Activated T-cell treated with anti-CD3 and anti-CD28 coated beads, Interleukin-2, amount 50 U/mL, for 48 hours (primary cell): ENCODE measurements at regions not wholly inside any gene's neighbourhood (a gene's known extent, or its start where the extent isn't known, plus 50 kb on each side); places are given as distances from the start of the nearest gene placed in this dataset.

Experiments used
- DNase-seq, 2 experiments: peaks; one replicate each; pipeline ENCODE4 v3.0.0-alpha.2; 2020

DNA sequence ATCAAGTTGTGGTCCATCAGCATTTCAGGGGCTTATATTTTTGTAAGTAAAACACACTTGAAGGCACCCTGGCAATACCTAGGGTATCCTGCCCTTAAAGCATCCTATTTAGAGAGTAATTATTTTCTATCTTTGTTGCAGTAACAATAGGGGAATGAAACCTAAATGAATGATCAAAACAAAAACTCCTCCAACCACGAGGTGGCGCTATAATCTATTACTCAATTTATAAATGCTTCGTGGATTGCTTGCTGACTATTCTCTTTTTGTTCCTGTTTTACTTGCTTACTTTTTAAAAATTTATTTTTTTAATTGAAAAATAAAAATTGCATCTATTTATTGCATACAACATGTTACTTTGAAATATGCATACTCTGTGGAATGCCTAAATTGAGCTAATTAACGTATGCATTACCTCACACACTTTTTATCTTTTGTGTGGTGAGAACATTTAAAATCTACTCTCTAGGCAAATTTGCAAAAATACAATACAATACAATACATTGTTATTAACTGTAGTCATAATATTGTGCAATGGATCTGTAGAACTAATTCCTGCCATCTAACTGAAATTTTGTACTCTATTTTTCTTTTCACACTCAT is 147.7 kb upstream of the BMPER start:
- no peak for DNase-seq

DNA sequence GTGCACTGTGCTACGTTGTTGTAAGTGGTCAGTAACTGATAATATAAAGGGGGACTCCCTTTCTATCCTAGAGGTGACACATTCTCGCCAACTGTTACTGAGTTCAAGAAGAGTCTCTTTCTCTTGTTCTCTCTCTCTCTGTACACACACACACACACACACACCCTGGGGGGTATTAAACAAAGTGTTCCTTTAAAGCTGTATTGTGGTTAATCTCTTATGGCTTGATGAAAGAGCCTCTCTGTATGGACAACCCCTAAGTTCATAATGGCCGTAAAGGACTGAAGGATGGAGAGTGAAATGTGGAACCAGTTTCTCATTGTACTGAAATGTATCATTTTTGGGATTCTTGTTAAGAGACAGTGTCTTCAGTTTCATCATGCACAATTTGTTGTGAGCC is 145.2 kb upstream of the BMPER start:
- no peak for DNase-seq

DNA sequence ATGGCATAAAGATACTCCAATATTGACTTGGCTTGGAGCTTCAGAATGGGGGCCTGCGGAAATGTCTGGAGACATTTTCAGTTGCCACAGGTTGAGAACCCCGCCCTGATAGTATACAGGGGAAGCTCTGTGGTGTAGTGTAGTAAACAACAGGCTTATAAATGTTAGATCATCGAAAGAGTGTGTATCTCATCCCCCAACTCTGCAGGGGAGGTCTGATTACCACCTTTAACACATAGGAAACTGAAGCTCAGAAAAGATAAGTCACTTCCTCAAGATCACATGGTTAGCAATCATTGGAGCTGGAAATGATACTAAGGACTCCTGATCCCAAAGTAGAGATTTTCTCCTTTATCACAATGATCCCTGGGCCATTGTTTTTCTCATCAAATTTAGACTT is 144.5 kb upstream of the BMPER start:
- DNase-seq = no peak

DNA sequence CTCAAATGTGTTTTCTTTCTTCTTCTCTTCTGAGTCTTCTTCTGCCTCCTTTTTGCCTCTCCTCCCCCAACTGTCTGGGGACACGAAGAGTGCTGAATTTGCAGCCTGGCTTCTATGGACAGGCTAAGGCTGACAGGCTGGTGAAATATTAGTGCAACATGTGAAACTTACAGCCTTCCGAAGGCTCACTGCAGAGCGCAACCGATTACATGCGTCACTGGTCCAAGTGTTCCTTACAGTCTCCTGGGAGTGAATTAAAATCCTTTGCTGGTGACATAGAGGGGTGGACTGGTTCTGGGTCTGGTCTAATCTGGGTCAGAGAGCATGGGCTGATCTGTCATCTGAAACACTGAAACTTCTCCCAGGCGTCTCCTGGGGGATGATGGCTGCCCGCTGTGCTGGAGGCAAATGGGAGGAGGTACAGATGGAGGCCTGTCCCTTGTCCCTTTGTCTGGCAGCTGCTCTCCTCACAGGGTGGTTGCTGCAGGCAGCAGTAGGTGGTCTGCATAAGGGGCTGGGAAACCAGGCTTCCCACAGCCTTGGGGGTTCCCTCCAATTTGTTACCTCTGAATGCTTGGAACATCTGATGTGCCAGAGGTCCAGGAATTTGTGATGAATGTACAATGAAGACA is 143.8 kb upstream of the BMPER start:
- DNase-seq = no peak

DNA sequence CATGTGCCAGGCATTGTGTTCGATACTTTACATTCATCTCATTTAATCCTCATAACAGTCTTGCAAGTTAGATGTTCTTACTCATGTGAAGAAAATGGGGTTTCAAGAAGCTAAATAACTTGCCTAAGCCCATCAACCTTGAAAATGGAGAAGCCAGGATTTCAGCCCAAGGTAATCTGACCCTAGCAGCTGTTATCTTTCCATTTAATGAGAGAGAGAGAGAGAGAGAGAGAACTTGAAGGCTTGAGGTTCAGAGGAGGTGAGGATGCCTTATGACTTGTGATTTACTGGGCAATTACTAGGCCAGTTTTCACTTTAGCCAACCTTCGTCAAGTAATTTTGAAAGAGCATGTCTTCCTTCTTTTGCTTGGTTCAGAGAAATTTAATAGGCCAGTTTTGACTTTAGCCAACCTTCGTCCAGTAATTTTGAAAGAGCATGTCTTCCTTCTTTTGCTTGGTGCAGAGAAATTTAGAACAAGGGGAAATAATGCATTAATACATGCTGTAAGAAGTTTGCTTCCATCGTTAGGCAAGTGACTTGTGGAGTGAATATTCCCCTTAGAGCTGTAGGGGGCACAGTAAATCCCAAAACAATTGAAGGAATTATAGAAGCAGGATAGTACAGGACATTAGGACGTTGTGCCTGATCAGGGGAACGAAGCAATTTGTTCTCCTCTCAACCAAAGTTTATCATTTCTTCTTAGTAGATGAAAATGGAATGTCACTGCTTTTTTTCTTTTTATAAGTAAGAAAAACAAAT is 143.0 kb upstream of the BMPER start:
- DNase-seq = no peak

DNA sequence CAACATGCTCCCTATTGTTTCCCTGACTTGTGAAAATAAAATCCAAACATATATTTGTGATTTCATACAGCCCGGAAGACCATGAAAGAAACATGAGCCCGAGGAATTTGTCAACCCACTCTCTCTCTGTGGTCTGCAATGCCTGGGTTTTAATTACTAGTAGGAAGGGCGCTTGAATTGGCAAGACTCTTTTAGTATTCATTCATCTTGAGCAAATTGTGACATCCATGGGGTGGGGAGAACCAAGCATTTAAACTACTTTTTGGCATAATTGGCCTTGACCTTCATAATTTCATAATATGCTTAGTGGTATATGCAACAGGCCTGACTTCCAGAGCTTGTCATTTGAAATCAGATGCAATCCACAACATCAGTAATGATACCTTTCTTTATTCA is 142.4 kb upstream of the BMPER start:
- no peak for DNase-seq

DNA sequence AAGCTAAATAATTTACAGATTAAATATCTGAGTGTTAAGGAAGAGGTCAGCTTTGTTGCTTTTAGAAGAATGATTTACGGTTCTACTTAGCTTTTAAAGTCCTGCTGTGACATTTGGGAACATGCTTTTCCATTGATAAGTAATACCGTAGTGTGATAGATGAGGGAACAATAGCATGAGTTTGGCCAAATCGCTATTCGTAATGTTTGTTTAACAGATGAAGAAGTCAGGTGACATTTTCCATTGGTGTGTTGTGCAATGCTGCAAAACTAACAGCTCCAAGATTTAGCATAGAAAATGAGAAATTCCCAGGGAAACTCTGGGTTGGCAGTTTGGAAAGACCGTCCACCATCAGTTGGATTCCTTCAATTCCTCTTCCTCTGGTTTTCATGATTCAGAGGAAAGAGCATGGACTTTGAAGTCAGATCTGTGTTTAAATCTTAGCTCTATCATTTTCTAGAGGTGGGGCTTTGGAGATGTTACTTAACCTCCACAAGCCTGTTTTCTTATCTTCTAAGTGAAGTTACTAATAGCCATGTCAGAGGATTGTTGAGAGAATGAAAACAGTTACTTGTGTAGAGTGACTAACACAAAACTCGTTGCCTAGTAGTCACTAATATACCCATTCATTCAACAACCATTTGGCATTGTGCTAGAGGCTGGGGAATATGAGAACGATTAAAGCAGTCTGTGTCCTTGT is 140.4 kb upstream of the BMPER start:
- no peak for DNase-seq

DNA sequence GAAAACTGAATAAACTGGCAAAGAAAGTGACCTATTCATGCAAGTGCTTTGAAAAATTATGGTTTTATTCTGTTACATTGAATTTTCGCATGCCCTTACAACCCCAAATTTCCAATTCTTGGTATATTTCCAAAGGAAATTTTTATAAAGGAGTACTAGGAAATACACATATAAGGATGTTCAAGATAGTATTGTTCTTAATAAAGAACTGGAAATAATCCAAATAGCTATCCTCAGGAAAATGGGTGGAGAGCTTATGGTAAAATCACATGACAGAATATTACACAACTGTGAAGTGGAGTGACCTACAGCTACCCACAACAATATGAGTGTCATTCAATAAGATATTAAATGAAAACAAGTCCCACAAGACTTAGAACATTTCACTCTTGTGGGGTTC is 138.9 kb upstream of the BMPER start:
- DNase-seq = no peak

DNA sequence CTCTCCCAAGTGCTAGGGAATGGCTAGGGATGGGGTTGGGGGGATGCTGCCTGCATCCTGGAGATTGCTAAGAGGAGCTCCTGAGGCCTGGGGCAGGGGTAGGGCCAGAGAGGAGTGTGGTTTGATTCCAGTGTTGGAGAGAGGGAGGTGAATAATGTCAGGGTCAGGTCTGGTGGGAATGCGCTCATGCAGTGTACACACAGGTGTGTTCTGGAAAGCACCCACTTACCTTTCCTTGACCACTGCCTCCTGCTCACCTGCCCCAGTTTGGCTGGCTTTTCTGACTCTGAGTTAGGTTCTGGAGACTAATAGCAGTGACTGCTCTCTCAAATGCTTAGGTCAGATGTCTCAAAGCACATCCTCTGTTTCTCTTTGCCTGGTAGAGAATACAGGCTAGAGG is 135.4 kb upstream of the BMPER start:
- DNase-seq = no peak

DNA sequence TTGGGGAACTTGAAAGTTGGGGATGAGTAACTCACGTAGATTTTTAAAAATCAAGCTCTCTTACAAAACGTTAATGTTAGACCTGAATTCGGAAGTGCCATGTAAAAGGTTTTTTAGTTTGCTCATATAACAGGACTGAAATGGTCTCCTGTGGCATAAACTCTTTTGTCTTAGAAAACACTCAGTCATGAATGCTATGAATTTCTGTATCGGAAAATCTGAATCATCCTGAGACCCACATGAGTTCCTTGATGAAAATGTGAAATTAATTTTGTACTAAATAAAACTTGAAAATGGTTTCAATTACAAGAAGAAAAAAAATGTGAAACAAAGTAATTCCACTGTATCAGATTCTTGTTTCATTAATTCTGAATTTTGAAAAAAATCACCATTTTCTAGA is 134.8 kb upstream of the BMPER start:
- no peak for DNase-seq

DNA sequence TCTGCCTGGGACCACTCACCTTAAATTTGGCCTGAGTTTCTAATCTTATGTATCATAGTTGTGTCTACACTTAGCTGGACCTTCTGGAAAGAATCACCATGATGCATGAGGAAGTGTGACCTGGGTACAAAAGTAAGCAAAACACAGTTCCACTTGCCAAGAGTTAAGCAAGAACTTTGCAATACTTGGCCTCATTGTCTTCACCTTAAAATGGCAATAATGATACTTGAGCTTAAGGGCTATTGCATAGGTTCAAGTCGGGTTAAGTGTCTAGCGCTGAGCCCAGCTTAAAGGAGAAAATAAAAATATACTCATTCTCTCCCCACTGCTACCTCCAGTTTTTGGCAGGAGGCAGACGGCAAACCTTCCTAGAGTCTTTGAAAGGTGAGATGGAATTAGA is 133.9 kb upstream of the BMPER start:
- no peak for DNase-seq

DNA sequence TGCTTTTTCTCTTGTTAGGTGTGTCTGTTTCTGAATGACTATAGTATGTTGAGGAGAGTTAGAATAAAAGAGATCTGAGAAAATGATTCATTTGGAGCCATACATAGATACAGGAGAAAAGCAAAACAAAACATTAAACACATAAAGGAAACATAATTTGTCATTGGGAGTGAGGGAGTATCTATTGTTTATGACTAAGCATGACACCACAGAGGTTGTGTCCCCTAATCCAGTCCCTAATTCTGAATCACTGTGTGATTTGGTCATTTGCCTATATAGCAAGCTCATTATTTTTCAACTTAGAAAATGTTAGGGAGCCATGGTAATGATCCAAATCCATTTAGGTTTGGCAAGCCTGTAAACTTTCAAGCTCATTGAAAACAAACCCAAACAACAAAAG is 132.3 kb upstream of the BMPER start:
- DNase-seq = no peak

DNA sequence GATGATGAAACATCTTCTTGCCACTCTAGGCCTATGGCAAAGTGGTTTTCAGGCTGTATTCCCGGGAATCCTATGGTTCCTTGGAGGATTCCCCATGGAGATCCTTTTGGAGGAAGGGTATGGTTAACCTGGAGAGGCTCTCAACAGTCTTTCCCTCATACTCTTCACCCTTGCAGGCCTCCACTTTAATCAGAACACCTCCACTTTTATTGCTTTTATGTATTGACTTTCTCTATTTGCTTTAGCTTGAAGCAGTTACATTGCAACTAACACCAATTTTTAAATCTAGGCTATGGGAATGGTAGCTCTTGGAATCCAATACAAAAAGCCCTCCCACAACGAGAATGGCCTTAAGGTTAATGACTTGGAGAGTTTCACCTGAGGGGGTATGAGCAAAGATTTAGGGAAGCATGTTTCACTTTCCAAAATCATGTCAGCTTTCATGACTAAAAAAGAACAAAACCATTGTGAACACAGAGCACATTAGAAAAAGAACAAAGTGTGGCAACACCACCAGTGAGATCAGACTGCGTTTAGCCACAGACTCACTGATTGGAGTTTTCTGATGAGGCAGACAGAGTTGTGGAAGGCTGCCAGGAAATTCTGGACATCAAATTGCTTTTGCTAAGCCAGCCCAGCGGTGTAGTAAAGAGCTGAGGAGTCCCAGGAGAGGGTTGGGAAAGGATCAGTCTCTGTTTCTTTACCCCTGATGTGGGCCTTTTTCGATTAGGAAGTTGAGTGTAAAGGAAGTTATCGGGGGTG is 130.4 kb upstream of the BMPER start:
- no peak for DNase-seq

DNA sequence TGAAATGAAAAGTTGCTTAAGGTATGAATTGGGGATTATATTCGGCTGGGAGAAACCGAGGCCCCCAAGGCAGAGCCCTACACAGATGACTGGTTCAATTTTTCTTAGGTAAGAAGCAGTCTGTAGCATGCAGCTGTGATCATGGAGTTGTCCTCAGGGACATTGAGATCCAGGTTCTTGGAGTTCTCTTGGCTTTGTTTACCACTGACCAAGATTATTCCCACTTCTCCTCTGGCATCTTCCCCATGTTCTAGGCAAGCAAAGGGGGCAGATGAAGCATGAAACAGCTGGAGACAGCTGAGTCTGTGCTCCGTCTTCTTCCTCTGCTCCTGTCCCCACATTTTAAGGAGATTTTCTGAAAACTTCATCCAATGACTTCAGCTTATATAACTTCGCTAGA is 129.5 kb upstream of the BMPER start:
- DNase-seq = no peak

DNA sequence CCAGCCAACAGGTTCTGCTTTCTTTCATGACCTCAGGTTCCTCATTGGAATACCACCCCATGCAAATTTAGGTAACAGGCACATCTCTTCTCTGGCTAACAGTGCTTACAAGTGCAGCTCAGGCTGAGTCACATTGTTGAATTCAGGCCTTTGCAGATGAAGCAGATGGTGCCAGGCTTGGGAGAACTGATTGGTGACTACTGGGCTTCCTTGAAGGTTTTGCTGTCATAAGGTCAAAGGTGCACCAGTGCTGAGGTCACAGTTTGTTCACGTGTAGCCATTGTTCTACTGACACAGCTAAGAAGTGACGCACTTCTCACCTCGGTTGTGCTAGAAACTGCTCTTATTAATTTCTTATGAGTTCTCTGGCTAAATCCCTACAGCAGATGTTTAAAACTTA is 128.6 kb upstream of the BMPER start:
- no peak for DNase-seq

DNA sequence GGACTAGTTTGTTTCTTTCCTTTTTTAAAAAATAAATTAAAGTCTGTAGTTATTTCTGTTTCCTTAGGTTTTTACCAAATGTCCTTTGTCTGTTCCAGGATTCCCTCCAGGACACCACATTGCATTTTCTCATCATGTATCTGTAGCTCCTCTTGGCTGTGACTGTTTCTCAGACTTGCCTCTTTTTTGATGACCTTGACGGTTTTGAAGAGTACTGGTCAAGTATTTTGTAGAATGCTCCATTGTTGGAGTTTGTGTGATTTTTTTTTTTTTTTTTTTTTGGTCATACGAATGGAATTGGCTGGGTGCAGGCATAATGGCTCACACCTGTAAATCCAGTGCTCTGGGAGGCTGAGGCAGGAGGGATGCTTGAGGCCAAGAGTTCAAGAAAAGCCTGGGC is 127.1 kb upstream of the BMPER start:
- no peak for DNase-seq

DNA sequence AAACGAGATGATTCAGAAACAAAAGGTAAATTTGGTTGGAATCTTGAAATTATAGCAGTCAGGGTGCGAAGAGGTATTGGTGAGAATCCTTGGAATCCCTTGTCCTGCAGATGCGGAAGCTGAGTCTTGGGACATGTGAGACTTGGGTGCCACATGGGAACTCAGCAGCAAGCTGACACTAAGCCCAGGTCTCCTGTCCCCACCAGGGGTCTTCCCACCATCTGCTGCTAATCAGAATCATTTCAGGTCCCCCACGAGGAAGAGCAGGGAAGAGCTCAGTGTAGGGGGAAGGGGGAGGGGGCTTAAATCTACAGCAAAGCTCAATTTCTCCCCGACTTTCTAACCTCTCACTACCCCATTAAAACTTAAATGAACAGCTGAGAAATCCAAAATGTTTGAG is 126.1 kb upstream of the BMPER start:
- no peak for DNase-seq

DNA sequence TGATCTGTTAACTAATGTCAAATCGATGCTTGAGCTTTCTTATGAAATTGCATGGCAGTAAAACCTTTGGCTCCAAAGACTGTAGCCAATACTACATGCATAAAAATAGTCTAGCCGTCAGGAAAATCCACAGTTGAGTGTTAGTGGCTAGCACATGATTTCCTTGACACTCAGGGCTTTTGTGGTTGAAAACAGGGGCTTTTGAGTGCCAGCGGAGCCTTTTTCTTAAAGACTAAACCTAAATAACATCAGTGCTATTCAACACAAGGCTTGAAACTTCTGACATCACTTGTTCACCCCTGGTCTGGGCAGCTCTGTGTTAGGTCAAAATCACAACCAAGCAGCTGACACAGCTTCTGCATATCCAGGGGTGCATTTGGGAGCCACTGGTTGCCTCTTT is 124.2 kb upstream of the BMPER start:
- no peak for DNase-seq

DNA sequence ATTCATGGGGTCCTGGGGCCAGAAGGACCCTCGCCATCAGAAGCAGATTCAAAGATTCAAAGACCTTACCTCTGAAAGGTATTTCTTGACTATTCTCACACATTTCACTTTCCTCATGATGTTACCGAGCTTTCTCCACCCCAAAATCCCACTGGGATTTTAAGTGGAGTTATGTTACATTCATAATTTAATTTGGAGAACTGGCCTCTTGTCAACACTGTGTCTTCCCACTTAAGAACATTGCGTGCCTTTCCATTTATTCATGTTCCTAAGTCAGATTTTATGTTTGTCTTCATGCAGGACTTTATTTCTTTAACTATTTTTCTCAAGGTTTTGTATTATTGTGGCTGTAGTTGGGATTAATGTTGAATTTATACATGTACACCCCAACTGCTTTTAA is 123.5 kb upstream of the BMPER start:
- DNase-seq = no peak

DNA sequence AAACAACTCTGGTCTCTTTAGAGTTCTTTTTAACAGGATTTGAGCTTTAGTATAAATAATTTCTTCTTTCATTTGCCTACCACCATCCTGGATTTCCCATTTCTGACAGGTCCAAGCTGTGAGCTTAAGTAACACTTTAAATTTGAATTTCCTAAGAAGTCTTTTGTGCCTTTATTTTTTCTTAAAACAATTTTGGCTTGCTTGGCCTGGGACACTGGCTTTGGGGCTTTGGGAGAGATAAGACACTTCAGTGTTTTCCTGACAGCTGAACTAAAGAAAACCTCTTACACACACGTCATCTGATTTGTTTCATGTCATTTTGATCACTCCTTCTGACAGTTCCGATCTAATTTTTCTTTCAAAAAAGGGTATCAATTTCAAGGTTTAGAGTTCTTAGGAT is 121.3 kb upstream of the BMPER start:
- no peak for DNase-seq

DNA sequence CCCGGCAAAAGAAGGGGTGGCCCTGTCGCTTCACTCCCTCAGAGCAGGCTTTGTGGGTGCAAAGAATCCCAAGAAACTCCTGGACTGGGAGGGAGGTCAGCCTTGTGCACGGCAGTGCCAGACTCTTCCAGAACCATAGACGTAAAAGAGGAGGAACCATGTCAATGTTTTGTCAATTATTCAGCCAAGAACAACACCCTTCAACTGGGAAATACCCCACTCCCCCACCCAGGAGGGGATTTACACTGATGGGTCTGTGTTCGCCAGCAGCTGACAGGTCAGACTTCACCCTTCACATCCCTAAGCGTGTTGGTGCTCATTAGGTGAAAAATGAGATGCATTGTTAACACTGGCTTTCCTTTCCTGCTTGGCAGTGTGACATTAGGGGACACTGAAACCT is 116.8 kb upstream of the BMPER start:
- no peak for DNase-seq

DNA sequence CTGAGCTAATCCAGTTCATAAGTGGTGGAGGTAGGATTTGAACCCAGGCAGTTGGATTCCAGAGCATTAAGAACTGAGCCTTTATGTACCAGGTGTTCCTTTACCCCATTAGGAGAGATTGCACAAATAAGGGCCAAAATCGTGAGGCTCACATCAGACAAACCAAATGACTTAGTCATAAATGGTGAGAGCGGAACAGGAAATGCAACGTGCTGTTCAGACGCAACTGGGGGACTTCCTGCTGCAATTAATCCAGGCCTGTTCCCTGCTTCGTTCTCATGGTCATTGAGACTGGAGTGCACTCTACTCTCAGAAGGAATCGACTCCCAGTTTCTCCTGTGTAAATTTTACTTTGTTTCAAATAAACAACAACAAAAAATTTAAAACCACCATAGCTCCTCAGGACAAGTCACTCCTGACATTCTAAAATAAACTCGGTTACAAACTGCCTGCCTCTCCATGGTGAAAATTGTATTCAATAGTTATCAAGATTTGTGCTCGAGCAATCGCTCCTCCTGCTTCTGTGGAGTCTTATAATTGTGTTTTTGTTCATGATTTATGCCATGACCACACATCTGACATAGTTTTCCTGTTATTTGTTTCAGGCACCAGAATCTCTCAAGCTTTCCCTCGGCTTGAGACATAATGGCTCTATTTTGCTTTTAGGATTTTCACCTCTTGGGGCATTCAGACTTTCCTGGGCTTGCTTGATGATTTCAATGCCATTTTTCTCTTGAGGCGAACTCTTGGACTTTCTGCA is 115.3 kb upstream of the BMPER start:
- no peak for DNase-seq

DNA sequence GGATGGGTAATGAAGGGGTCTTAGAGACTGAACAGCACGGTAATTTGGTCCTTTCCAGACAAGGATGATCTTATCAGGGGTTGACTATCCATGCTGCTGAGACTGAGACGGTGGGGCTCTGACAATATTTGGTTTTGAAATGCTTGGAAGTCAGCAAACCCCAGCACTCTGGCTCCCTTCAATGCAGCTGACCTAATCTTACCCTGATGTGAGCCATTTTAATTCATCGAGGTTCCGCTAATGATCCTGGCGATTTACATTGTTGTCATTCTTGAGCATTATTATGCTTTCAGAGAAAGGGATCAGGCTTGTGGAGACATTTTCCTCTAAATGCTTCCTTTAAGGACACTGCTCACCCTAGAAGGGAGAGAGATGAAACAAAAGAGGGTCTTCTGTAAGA is 114.6 kb upstream of the BMPER start:
- DNase-seq = no peak
